Heart left ventricle (tissue), 16 donors: ENCODE measurements at regions not wholly inside any gene's neighbourhood (a gene's known extent, or its start where the extent isn't known, plus 50 kb on each side); places are given as distances from the start of the nearest gene placed in this dataset.

ENCODE experiments used
- ATAC-seq, 4 donors: fragments of 200-7000 bp; cut with Tn5 transposase; one replicate each; pipeline ENCODE4 v1.9.1; 2020 to 2022; ENCODE audit warnings: moderate library complexity in 4 of 4, mild to moderate bottlenecking in 3 of 4, moderate number of reproducible peaks in 1 of 4
- DNase-seq, 5 donors: peaks; one replicate each; pipeline ENCODE4 v3.0.0-alpha.2; 2020
- H3K27ac ChIP-seq, 12 donors: fragments of 200-600 bp; sonication (generic) in 4 of 12; one replicate each; pipeline versions ENCODE4 v1.5.0 to v1.8.0; 2016 to 2022; ENCODE audit warnings: mild to moderate bottlenecking in 2 of 12
- H3K27me3 ChIP-seq, 9 donors: fragments of 200-600 bp; sonication (generic) in 2 of 9; one replicate each; pipeline versions ENCODE4 v1.5.1 to v1.8.0; 2016 to 2022; ENCODE audit warnings: mild to moderate bottlenecking in 3 of 9
- H3K36me3 ChIP-seq, 9 donors: fragments of 200-600 bp; sonication (generic) in 2 of 9; one replicate each; pipeline versions ENCODE4 v1.5.0 to v1.8.0; 2018 to 2022; ENCODE audit warnings: mild to moderate bottlenecking in 2 of 9
- H3K4me1 ChIP-seq, 12 donors: fragments of 200-600 bp; sonication (generic) in 4 of 12; one replicate each; pipeline versions ENCODE4 v1.5.0 to v1.8.0; 2016 to 2022; ENCODE audit warnings: mild to moderate bottlenecking in 3 of 12
- H3K4me3 ChIP-seq, 12 donors: fragments of 200-600 bp; sonication (generic) in 4 of 12; one replicate each; pipeline versions ENCODE4 v1.5.0 to v1.8.0; 2017 to 2022; ENCODE audit warnings: mild to moderate bottlenecking in 9 of 12, moderate library complexity in 4 of 12
- H3K9me3 ChIP-seq, 12 donors: fragments of 200-600 bp; sonication (generic) in 4 of 12; one replicate each; pipeline versions ENCODE4 v1.5.0 to v1.8.0; 2016 to 2022; ENCODE audit warnings: mild to moderate bottlenecking in 1 of 12
- POLR2A ChIP-seq, 2 donors: fragments of 450-650 bp; IDR thresholded peaks; one replicate each; pipeline ENCODE4 v1.6.1; 2017; ENCODE audit warnings: antibody characterized with exemption in 2 of 2, mild to moderate bottlenecking in 2 of 2, moderate library complexity in 2 of 2
- whole genome bisulfite sequencing, 4 donors: extraction: QIAGEN DNeasy Blood & Tissue Kit in 2 of 4; methylation state at CpG; one replicate each; pipeline versions ENCODE4 v1.1.5 to v1.1.7; 2013 to 2018; 5-methylcytosine and 5-hydroxymethylcytosine counted together
- intact Hi-C, 10 donors: fragments of 100-400 bp; cut with DNase I; formaldehyde crosslinking; loops; one replicate each; pipeline versions ENCODE4 v1.11.1 to v1.14.2; 2022
- TF ChIP-seq, protein P1 (sequence below), 12 donors: fragments of 200-600 bp; sonication (generic) in 4 of 12; IDR thresholded peaks; one replicate each; pipeline versions ENCODE4 v1.5.0 to v1.8.0; 2018 to 2022; ENCODE audit warnings: antibody characterized with exemption in 12 of 12, mild to moderate bottlenecking in 5 of 12
- donor health status: ischemic (EF 13 %, LVEDD 7.1; RV severe dilation, severe dysfunction).
- donor health status: healthy with polysubstance abuse.
- donor health status: DM: no; HTN: yes; CAD: no.
- donor health status: DM: no; HTN: no; CAD: no.
- donor health status: ischemic (EF 25% LVEDD 6.9; RV normal size, moderate dysfunction).
- donor health status: ischemic (EF 25% LVEDD 5.7; RV mildly dilated, moderate dysfunction).
- donor health status: healthy.
- donor health status: DM: yes; HTN: yes; CAD: no.
- donor health status: ischemic (EF 35%, LVEDD 5.7; RV mildly dilated, moderate dysfunction).
- donor health status: nonischemic (EF 11% LVEDD 7.7; RV severe dilation, severe dysfunction).
- donor health status: DM: yes; HTN: yes; CAD: no.
- donor health status: PGD.
- donor health status: ischemic (EF 29% LVEDD 5.4; RV normal size, mild dysfunction).
- donor health status: nonischemic (EF 23%, LVEDD 6.1; RV moderate dilation, normal function).

GRCh38 chr11:129740125-129740719 is 75.4 kb upstream of the TMEM45B start:
- H3K9me3 ChIP-seq, result peaks cover 0 to 3% (median 0%) of the 10 kb centered on the region in 12 donors
- no peak overlapping the region for H3K27ac ChIP-seq
- no peak for ATAC-seq
- peaks cover 0 to 17% (median 3%) of the 10 kb centered on the region in 9 donors for H3K27me3 ChIP-seq
- no peaks in the 10 kb centered on the region for H3K4me1 ChIP-seq
- no peaks in the 10 kb centered on the region for H3K36me3 ChIP-seq
- TF ChIP-seq, protein P1, sequence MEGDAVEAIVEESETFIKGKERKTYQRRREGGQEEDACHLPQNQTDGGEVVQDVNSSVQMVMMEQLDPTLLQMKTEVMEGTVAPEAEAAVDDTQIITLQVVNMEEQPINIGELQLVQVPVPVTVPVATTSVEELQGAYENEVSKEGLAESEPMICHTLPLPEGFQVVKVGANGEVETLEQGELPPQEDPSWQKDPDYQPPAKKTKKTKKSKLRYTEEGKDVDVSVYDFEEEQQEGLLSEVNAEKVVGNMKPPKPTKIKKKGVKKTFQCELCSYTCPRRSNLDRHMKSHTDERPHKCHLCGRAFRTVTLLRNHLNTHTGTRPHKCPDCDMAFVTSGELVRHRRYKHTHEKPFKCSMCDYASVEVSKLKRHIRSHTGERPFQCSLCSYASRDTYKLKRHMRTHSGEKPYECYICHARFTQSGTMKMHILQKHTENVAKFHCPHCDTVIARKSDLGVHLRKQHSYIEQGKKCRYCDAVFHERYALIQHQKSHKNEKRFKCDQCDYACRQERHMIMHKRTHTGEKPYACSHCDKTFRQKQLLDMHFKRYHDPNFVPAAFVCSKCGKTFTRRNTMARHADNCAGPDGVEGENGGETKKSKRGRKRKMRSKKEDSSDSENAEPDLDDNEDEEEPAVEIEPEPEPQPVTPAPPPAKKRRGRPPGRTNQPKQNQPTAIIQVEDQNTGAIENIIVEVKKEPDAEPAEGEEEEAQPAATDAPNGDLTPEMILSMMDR (IDR thresholded peaks at IDR 0.05), result no peak
- TF ChIP-seq POLR2A (IDR thresholded peaks at IDR 0.05), result no peak
- H3K4me3 ChIP-seq, result no peak overlapping the region
- intact Hi-C loops, result loop anchor here in 3 of 10 donors (10.0 kb wide), 3 partner anchors 375 to 1705 kb away; no protein-coding TSS in a partner anchor
- no peak for DNase-seq
- 90 to 96% (median 93%) methylated on average over 4 of the region's 4 CpGs for WGBS, 4 donors

- H3K27ac ChIP-seq, result peak overlapping the region in 1 of 12 donors; percentile 29
- intact Hi-C loops, result loop anchor here in 3 of 10 donors (10.0 kb wide), 3 partner anchors 378 to 1708 kb away; no protein-coding TSS in a partner anchor
- no peaks in the 10 kb centered on the region for H3K36me3 ChIP-seq
- no peaks in the 10 kb centered on the region for H3K4me1 ChIP-seq
- H3K27me3 ChIP-seq, result peaks cover 0 to 13% (median 4%) of the 10 kb centered on the region in 9 donors
- TF ChIP-seq, protein P1 (IDR thresholded peaks at IDR 0.05), result no peak
- no peak for TF ChIP-seq POLR2A (IDR thresholded peaks at IDR 0.05)
- DNase-seq, result no peak
- ATAC-seq, result peak in 3 of 4 donors; percentile 24 to 62 (median 42)
- peak overlapping the region in 5 of 12 donors; percentile 5 to 24 (median 16) for H3K4me3 ChIP-seq
- WGBS, 4 donors, result 57 to 60% (median 58%) methylated on average over 25 of the region's 25 CpGs
- peaks cover 0 to 3% (median 0%) of the 10 kb centered on the region in 12 donors for H3K9me3 ChIP-seq
Measured at GRCh38 chr11:129743112-129743815, 72.4 kb upstream of the TMEM45B start.

DNA sequence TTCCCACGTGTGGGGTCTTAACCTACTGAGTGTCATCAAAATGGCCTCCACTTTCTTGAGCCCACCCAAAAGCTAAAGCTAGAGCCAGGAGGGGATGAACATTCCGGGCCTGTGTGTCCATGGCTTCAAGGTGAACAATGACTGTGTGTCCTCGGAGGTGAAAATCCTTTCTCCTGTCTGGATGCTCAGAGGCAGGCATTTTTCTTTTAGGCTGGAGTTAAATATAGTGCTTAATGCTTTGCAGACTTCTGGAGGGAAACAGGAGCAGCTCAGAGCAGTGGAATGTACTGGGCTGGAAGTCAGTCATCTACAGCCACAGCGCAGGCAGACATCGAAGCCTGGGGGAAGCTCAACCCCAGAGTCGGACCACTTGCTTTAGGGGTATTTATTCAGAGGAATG is 68.6 kb upstream of the TMEM45B start:
- Histone ChIP-seq H3K4me3 (no peak overlapping the region), H3K36me3 (no peaks in the 10 kb centered on the region), H3K9me3 (no peaks in the 10 kb centered on the region), H3K27me3 (peaks cover 0 to 18% (median 0%) of the 10 kb centered on the region in 9 donors), H3K4me1 (peaks cover 0 to 8% (median 2%) of the 10 kb centered on the region in 12 donors), H3K27ac (no peak overlapping the region)
- TF ChIP-seq, protein P1 (IDR thresholded peaks at IDR 0.05), result no peak
- TF ChIP-seq POLR2A (IDR thresholded peaks at IDR 0.05), result no peak
- no peak for ATAC-seq
- 66 to 79% (median 70%) methylated on average over 6 of the region's 6 CpGs for WGBS, 4 donors
- intact Hi-C loops, result loop anchor here in 5 of 10 donors (5.0 to 10.0 kb wide), 6 partner anchors 50 to 1712 kb away; partner anchors contain the start of gene BARX2 (in 1 of the 5)
- DNase-seq, result no peak

GRCh38 chr11:129749141-129749540 is 66.5 kb upstream of the TMEM45B start:
- H3K4me1 ChIP-seq, result peaks cover 0 to 8% (median 2%) of the 10 kb centered on the region in 12 donors
- no peaks in the 10 kb centered on the region for H3K36me3 ChIP-seq
- TF ChIP-seq POLR2A (IDR thresholded peaks at IDR 0.05), result no peak
- TF ChIP-seq, protein P1 (IDR thresholded peaks at IDR 0.05), result no peak
- intact Hi-C loops, result loop anchor here in 5 of 10 donors (2.0 to 10.0 kb wide), 7 partner anchors 52 to 1714 kb away; partner anchors contain the start of gene BARX2 (in 1 of the 5)
- WGBS, 4 donors, result 67 to 85% (median 74%) methylated on average over 5 of the region's 5 CpGs
- H3K9me3 ChIP-seq, result no peaks in the 10 kb centered on the region
- DNase-seq (no peak), ATAC-seq (no peak)
- H3K27ac ChIP-seq, result no peak overlapping the region
- H3K27me3 ChIP-seq, result peaks cover 0 to 25% (median 3%) of the 10 kb centered on the region in 9 donors
- H3K4me3 ChIP-seq, result no peak overlapping the region
